ENCODE measurements at regions not wholly inside any gene's neighbourhood (a gene's known extent, or its start where the extent isn't known, plus 50 kb on each side); places are given as distances from the start of the nearest gene placed in this dataset.
A peak's percentile ranks its signal among the peaks of the same experiment; 100 is the strongest.
"Not testable (repeated sequence)": the region's sequence is repeated elsewhere in the genome, so short reads cannot be mapped to it uniquely, and the experiment has no call there.

- DNase-seq (ENCODE audit: insufficient read length, low spot score) = no peak
- no peak for TF ChIP-seq CTCF (IDR thresholded peaks at IDR 0.05; ENCODE audit: insufficient read depth, missing control alignments)
- FAIRE-seq = no peak
These were observed 1193.4 kb downstream of the DSC3 start for GRCh38 chr18:29849144-29849543.

DNA sequence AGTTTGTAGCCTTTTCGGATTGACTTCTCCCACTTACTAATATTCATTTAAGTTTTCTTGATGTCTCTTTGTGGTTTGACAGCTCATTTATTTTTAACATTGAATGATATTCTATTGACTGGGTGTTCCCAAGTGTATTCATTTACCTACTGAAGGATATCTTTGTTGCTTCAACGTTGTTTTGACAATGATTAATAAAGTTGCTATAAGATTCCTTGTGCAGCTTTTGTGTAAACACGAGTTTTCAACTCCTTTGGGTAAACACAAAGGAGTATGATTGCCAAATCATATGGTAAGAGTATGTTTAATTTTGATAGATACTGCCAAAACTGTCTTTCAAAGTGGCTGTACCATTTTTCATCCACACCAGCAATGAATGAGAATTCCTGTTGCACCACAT, 1200.9 kb downstream of the DSC3 start:
- no peak for TF ChIP-seq CTCF (IDR thresholded peaks at IDR 0.05; ENCODE audit: insufficient read depth, missing control alignments)
- FAIRE-seq = peak; percentile 35
- no peak for DNase-seq (ENCODE audit: insufficient read length, low spot score)

- DNase-seq (ENCODE audit: insufficient read length, low spot score) = no peak
- no peak for FAIRE-seq
- no peak for TF ChIP-seq CTCF (IDR thresholded peaks at IDR 0.05; ENCODE audit: insufficient read depth, missing control alignments)
These were observed 1202.5 kb downstream of the DSC3 start for GRCh38 chr18:29840089-29840488.

DNA sequence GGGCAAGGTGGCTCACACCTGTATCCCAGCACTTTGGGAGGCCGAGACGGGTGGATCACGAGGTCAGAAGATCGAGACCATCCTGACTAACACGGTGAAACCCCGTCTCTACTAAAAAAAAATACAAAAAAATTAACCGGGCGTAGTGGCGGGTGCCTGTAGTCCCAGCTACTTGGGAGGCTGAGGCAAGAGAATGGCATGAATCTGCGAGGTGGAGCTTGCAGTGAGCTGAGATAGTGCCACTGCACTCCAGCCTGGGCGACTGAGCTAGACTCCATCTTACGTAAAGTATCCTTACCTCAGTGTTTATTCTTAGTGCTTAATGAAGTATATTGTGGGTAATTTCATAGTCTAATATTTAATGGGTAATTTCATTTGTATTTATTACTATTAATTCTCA, 1203.6 kb downstream of the DSC3 start:
- DNase-seq (ENCODE audit: insufficient read length, low spot score); FAIRE-seq: not testable (repeated sequence)

DNA sequence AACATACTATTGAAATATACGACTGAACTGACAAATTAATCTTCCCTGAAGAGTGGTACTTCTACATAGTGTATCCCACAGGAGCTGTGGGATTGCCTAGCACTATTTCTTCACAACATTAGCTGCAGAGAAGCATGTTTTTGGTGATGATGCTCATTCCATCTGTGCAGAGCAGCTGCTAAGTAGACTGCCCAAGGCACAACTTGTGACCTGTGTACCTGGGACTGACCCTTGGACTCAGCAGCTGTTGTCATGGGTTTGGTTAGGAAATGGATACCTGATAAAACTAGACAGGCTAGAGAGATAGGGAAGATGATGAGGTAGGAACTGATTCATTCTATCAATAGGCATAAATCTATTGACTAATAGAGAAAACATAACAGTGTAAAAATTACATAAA, 1204.0 kb downstream of the DSC3 start:
- FAIRE-seq (peak; percentile 6), DNase-seq (ENCODE audit: insufficient read length, low spot score) (no peak)
- no peak for TF ChIP-seq CTCF (IDR thresholded peaks at IDR 0.05; ENCODE audit: insufficient read depth, missing control alignments)

- TF ChIP-seq CTCF (IDR thresholded peaks at IDR 0.05; ENCODE audit: insufficient read depth, missing control alignments) = no peak
- no peak for FAIRE-seq
- no peak for DNase-seq (ENCODE audit: insufficient read length, low spot score)
These were observed 1218.9 kb downstream of the DSC3 start for GRCh38 chr18:29823671-29824070.

GRCh38 chr18:29821544-29821943, 1221.0 kb downstream of the DSC3 start:
- FAIRE-seq = no peak
- no peak for DNase-seq (ENCODE audit: insufficient read length, low spot score)
- no peak for TF ChIP-seq CTCF (IDR thresholded peaks at IDR 0.05; ENCODE audit: insufficient read depth, missing control alignments)

DNA sequence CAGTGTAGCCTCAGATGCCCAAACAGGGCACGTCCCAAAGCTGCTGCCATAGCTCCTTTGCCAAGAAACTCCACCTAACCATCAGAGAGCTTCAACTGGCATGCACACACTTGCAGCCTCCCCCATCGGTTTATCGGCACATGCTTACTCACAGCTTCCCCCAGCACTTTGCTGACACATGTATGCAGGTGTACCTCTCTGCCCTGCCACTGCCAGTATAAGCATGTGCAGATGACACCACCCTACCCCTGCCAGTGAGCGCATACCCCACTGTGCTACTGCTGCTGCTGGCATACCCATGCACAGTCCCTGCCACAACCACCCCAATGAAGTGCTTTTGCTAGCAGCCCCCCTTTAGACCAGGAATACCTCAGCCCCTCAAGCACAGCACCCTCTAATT, 1231.0 kb downstream of the DSC3 start:
- TF ChIP-seq CTCF (IDR thresholded peaks at IDR 0.05; ENCODE audit: insufficient read depth, missing control alignments) = no peak
- DNase-seq (ENCODE audit: insufficient read length, low spot score) = no peak
- FAIRE-seq = no peak

Data from D721Med (cell line).